ENCODE measurements at regions not wholly inside any gene's neighbourhood (a gene's known extent, or its start where the extent isn't known, plus 50 kb on each side); places are given as distances from the start of the nearest gene placed in this dataset.

GRCh38 chr9:71183251-71183650 lies 61.8 kb upstream of the TRPM3 start:
- no peak for DNase-seq (ENCODE audit: low read depth, low spot score)

GRCh38 chr9:71179183-71179582 lies 57.8 kb upstream of the TRPM3 start:
- DNase-seq (ENCODE audit: low read depth, low spot score), result no peak

GRCh38 chr9:71177901-71178300 lies 56.5 kb upstream of the TRPM3 start:
- DNase-seq (ENCODE audit: low read depth, low spot score), result no peak

GRCh38 chr9:71171517-71171916 lies 50.1 kb upstream of the TRPM3 start:
- DNase-seq (ENCODE audit: low read depth, low spot score), result no peak
